WI38 (cell line): ENCODE measurements at regions not wholly inside any gene's neighbourhood (a gene's known extent, or its start where the extent isn't known, plus 50 kb on each side); places are given as distances from the start of the nearest gene placed in this dataset.

ENCODE experiments used
- H3K4me3 ChIP-seq: 2 replicates; pipeline ENCODE4 v1.5.1; 2011; ENCODE audit warnings: low read depth, mild to moderate bottlenecking, control low read depth, low read length
- CTCF ChIP-seq: IDR thresholded peaks from 2 replicates; pipeline ENCODE4 v1.5.1; 2012; ENCODE audit warnings: low read depth, mild to moderate bottlenecking, control low read depth, low read length

GRCh38 chr7:157488966-157489365, 152.2 kb downstream of the DNAJB6 start:
- H3K4me3 ChIP-seq = no peak overlapping the region
- TF ChIP-seq CTCF = no peak
